GM12865 (cell line): ENCODE measurements at regions not wholly inside any gene's neighbourhood (a gene's known extent, or its start where the extent isn't known, plus 50 kb on each side); places are given as distances from the start of the nearest gene placed in this dataset.

Source experiments
- DNase-seq: peaks from one replicate; pipeline ENCODE4 v3.0.0; 2010; ENCODE audit warnings: low read depth
- H3K4me3 ChIP-seq: 2 replicates; pipeline ENCODE4 v1.5.1; 2011; ENCODE audit warnings: mild to moderate bottlenecking, low read depth, low read length, control low read depth
- TF ChIP-seq, protein P1 (sequence below): IDR thresholded peaks from 2 replicates; pipeline ENCODE4 v1.5.1; 2011; ENCODE audit warnings: low read length, control low read depth, low read depth, inconsistent platforms; ENCODE audit not compliant: insufficient read depth; ENCODE audit errors: missing control alignments

DNA sequence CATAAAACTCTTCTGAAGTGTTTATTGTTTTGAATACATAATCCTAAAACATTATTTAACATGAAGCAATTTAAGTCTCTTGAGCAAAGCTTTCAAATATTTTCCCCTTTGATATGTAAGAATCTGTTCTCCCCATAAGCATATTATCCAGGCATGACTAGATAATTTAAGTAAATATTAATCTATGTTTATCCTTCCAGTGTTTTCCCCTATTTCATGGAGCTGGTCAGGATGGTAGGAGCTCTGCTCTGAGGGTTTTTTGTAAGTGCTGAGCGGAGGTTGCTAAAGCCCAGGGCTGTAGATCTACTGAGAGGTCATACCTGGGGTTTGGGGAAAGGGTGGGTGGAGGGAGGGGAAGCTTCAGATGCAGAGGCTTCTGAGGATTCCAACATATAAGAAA lies 258.9 kb upstream of the SFRP2 start:
- no peak overlapping the region for H3K4me3 ChIP-seq
- TF ChIP-seq, protein P1, sequence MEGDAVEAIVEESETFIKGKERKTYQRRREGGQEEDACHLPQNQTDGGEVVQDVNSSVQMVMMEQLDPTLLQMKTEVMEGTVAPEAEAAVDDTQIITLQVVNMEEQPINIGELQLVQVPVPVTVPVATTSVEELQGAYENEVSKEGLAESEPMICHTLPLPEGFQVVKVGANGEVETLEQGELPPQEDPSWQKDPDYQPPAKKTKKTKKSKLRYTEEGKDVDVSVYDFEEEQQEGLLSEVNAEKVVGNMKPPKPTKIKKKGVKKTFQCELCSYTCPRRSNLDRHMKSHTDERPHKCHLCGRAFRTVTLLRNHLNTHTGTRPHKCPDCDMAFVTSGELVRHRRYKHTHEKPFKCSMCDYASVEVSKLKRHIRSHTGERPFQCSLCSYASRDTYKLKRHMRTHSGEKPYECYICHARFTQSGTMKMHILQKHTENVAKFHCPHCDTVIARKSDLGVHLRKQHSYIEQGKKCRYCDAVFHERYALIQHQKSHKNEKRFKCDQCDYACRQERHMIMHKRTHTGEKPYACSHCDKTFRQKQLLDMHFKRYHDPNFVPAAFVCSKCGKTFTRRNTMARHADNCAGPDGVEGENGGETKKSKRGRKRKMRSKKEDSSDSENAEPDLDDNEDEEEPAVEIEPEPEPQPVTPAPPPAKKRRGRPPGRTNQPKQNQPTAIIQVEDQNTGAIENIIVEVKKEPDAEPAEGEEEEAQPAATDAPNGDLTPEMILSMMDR = no peak
- no peak for DNase-seq

DNA sequence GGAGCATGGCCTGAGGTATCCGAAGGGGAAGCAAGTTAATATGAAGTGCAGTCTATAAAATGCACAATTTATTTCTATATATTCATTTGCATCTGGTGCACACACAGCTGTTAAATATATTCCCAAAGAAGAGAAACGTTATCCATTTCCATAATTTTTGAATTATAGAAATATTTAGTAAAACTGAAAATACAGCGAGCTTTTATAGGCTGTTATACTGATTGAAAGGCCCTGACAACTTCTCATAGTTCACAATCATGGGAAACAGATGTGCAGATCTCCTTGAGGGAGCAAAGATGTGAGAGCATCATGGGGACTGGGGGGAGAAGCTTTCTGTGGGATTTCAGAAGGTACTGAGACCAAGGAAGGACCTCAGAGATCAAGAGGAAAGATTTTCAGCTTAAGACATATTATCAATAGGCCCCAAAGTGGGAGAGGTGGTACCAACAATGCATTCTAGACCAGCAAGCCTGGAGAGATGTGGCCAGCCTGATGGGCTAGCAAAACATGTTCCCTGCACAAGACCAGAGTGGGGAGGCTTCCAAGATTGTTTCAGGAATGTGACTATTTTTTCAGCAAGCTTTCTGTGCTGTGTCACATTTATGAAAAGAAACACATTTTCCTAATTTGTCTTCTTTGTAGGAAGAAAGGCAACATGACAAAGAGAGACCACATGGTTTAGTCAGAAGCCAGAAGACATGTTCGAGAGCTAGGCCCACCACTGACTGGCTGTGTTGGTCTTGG lies 256.0 kb upstream of the SFRP2 start:
- TF ChIP-seq, protein P1 = no peak
- H3K4me3 ChIP-seq = no peak overlapping the region
- DNase-seq = no peak

DNA sequence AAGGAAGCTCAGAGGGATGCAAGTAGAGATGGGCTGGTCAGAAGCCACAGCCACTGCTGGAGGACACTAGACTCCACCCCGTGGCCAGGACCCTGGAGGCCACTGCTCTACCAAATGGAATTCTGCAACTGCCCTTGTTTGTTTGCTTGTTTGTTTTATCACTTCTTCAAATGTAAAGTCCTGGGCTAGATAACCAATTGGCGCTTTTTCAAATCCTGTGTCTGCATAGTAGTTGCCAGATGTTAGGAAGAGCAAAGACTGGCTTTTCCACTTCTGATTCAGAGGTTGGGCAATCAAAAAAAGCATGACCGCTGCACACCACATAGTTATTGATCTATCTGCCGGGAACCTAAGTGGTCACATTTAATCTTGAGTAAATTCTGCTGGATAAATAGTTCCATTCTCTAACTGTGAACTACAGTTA lies 255.2 kb upstream of the SFRP2 start:
- TF ChIP-seq, protein P1 = no peak
- no peak overlapping the region for H3K4me3 ChIP-seq
- no peak for DNase-seq

DNA sequence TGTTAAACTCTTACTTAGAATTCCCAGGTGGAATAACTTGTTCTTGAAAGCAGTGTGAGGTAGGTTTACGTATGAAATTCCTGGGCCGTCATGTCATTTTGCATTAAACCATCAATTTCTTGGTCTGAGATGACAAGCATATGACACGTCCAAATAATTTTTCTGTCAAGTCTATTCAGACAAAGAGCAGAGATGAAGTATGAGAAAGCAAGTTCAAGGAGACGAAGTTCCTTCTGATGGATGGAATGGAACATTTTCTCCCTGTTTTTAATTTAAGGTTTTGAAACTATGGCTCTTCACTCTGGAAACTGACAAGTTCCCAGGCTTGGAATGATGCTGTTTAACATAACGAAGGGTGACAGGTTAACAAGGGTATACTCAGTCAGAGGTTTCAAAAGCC lies 252.8 kb upstream of the SFRP2 start:
- DNase-seq = no peak
- TF ChIP-seq, protein P1 = no peak
- no peak overlapping the region for H3K4me3 ChIP-seq

DNA sequence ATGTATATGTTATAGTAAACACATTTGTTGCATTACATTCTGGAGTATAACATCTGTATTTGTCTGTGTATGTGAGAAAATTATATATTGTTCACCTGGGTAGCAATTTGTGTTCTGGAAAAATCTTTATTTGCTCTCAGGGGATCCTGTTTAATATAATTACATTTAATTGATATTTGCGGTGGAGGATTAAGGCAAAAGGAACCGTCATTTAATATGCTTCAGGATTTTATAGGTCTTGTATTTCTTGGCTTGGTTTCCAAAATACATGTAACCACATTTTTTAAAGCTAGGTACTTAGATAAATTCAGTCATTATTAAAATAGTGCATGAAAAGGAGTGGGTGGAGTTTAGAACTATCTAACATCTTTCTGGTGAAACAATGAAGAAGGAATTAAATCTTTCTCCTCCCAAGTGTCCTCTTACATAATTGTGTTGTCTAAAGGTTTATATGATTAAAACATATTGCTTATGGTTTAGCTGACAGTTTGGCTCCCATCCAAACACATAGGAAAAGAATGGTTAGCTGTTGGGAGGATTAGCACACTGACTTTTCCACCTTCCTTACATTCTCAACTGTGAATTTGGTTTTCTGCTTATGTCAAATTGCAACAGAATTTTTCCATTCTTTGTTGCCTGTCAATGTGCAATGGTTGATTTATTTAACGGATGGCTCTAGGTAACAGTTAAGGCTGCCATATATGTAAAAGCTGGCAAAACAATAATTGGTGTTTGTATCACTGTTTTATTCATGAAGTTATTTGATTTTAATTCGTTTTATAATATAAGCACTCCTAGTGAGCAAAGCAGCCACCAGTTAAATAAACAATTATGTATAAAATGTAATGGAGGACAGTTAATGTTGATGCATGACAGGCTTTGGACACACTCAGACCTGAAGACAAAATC lies 250.8 kb upstream of the SFRP2 start:
- no peak overlapping the region for H3K4me3 ChIP-seq
- TF ChIP-seq, protein P1 = no peak
- DNase-seq = no peak

DNA sequence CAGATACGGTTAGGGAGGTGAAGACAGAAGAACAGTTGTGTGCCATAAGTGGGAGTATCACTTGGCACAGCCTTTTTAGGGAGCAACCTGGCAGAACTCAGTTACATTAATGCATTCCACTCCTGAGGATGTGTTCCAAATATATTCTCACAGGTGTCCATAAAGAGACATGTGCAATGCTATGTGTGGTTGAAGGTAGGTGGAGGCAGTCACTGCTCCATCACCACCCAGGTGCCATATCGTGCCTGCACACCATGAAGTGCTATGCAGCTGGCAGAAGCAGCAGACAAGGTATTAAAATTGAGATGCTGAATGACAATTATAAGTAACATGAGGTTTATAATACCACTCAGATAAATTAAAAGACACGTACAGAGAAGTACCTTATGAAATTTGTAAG lies 248.0 kb upstream of the SFRP2 start:
- TF ChIP-seq, protein P1 = no peak
- H3K4me3 ChIP-seq = no peak overlapping the region
- DNase-seq = no peak

DNA sequence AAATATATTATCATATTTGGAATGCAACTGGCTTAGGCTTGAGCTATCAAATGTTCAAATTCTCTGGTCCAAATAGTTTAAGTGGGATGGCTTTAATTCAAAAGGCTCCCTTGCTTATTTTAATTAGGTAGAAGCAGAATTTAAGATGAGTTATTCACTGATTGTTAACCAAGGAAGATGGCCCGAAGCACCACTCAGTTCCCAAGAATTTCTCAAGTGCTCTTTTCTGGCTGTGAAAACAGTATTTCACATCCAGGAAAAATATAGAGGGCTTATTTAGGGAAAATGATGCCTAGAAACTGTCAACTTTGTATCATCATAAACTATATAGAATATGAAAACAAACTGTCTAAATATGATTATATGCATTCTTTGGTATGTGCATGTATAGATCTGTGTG lies 246.5 kb upstream of the SFRP2 start:
- no peak overlapping the region for H3K4me3 ChIP-seq
- TF ChIP-seq, protein P1 = no peak
- no peak for DNase-seq
